HepG2 (cell line): ENCODE measurements at regions not wholly inside any gene's neighbourhood (a gene's known extent, or its start where the extent isn't known, plus 50 kb on each side); places are given as distances from the start of the nearest gene placed in this dataset.

ENCODE experiments used
- FIP1L1 ChIP-seq: fragments of 200-400 bp; formaldehyde crosslinking; IDR thresholded peaks from 2 replicates; pipeline ENCODE4 v1.6.1; 2018; ENCODE audit warnings: low read depth, mild to moderate bottlenecking, low read length, moderate library complexity, borderline replicate concordance; ENCODE audit not compliant: insufficient read depth
- MED8 ChIP-seq: sonication (generic); formaldehyde crosslinking; IDR thresholded peaks from 2 replicates; pipeline ENCODE4 v1.8.1; 2023; ENCODE audit warnings: mild to moderate bottlenecking, missing genetic modification reagents; ENCODE audit not compliant: insufficient replicate concordance
- REPIN1 ChIP-seq: sonication (generic); formaldehyde crosslinking; IDR thresholded peaks from 2 replicates; pipeline ENCODE4 v1.8.0; 2022; ENCODE audit warnings: missing genetic modification reagents, low read depth, mild to moderate bottlenecking, borderline replicate concordance
- RNF2 ChIP-seq: fragments of 450-650 bp; conservative IDR thresholded peaks from 2 replicates; pipeline ENCODE4 v1.6.1; 2016; ENCODE audit warnings: low read depth
- TCF12 ChIP-seq, 2 experiments: fragments of 450-650 bp in 1 of 2; sonication (generic) in 1 of 2; formaldehyde crosslinking in 1 of 2; IDR thresholded peaks; 2 replicates each; pipeline versions ENCODE4 v1.6.1 to v1.8.0; 2017 to 2022; ENCODE audit warnings: antibody characterized with exemption in 1 of 2, mild to moderate bottlenecking in 1 of 2, missing genetic modification reagents in 1 of 2, moderate library complexity in 1 of 2
- ZNF101 ChIP-seq: sonication (generic); formaldehyde crosslinking; IDR thresholded peaks from 2 replicates; pipeline ENCODE4 v1.4.0; 2020; ENCODE audit warnings: mild to moderate bottlenecking, low read depth, missing genetic modification reagents, borderline replicate concordance
- ZNF235 ChIP-seq: sonication (generic); formaldehyde crosslinking; IDR thresholded peaks from 2 replicates; pipeline ENCODE4 v1.8.1; 2023; ENCODE audit warnings: mild to moderate bottlenecking, missing genetic modification reagents, borderline replicate concordance
- ZNF670 ChIP-seq: sonication (generic); formaldehyde crosslinking; IDR thresholded peaks from 2 replicates; pipeline ENCODE4 v1.8.0; 2022; ENCODE audit warnings: mild to moderate bottlenecking, missing genetic modification reagents, borderline replicate concordance
- ZNF883 ChIP-seq: sonication (generic); formaldehyde crosslinking; IDR thresholded peaks from 2 replicates; pipeline ENCODE4 v1.5.1; 2020; ENCODE audit warnings: mild to moderate bottlenecking, missing genetic modification reagents; ENCODE audit errors: not compliant biosample characterization
- TF ChIP-seq, protein P1 (sequence below): sonication (generic); formaldehyde crosslinking; IDR thresholded peaks from one replicate; pipeline ENCODE4 v1.5.1; 2020; ENCODE audit warnings: mild to moderate bottlenecking, missing genetic modification reagents; ENCODE audit errors: not compliant biosample characterization
- TF ChIP-seq, protein P2 (sequence below): sonication (generic); formaldehyde crosslinking; IDR thresholded peaks from 2 replicates; pipeline ENCODE4 v1.5.0; 2020; ENCODE audit warnings: mild to moderate bottlenecking, missing genetic modification reagents, moderate library complexity

DNA sequence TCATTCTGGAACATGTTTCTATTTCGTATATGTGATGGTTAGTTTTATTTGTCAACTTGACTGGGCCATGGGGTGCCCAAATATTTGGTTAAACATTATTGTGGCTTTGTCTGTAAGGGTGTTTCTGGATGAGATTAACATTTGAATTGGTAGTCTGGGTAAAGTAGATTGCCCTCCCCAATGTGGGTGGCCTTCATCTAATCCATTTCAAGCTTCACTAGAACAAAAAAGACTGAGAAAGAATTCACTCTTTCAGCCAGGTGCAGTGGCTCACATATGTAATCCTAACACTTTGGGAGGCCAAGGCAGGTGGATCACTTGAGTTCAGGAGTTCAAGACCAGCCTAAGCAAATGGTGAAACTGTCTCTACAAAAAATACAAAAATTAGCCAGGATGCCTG, 55.7 kb upstream of the TANC1 start:
- TF ChIP-seq RNF2 (no peak), ZNF235 (CRISPR knock-in tag) (no peak), TCF12 (IDR thresholded peaks at IDR 0.05) (no peak), TCF12 (CRISPR knock-in tag; IDR thresholded peaks at IDR 0.05) (no peak), FIP1L1 (no peak), ZNF883 (CRISPR knock-in tag) (no peak), ZNF101 (no peak), MED8 (no peak), ZNF670 (no peak), REPIN1 (CRISPR knock-in tag) (no peak)
- TF ChIP-seq, protein P1, sequence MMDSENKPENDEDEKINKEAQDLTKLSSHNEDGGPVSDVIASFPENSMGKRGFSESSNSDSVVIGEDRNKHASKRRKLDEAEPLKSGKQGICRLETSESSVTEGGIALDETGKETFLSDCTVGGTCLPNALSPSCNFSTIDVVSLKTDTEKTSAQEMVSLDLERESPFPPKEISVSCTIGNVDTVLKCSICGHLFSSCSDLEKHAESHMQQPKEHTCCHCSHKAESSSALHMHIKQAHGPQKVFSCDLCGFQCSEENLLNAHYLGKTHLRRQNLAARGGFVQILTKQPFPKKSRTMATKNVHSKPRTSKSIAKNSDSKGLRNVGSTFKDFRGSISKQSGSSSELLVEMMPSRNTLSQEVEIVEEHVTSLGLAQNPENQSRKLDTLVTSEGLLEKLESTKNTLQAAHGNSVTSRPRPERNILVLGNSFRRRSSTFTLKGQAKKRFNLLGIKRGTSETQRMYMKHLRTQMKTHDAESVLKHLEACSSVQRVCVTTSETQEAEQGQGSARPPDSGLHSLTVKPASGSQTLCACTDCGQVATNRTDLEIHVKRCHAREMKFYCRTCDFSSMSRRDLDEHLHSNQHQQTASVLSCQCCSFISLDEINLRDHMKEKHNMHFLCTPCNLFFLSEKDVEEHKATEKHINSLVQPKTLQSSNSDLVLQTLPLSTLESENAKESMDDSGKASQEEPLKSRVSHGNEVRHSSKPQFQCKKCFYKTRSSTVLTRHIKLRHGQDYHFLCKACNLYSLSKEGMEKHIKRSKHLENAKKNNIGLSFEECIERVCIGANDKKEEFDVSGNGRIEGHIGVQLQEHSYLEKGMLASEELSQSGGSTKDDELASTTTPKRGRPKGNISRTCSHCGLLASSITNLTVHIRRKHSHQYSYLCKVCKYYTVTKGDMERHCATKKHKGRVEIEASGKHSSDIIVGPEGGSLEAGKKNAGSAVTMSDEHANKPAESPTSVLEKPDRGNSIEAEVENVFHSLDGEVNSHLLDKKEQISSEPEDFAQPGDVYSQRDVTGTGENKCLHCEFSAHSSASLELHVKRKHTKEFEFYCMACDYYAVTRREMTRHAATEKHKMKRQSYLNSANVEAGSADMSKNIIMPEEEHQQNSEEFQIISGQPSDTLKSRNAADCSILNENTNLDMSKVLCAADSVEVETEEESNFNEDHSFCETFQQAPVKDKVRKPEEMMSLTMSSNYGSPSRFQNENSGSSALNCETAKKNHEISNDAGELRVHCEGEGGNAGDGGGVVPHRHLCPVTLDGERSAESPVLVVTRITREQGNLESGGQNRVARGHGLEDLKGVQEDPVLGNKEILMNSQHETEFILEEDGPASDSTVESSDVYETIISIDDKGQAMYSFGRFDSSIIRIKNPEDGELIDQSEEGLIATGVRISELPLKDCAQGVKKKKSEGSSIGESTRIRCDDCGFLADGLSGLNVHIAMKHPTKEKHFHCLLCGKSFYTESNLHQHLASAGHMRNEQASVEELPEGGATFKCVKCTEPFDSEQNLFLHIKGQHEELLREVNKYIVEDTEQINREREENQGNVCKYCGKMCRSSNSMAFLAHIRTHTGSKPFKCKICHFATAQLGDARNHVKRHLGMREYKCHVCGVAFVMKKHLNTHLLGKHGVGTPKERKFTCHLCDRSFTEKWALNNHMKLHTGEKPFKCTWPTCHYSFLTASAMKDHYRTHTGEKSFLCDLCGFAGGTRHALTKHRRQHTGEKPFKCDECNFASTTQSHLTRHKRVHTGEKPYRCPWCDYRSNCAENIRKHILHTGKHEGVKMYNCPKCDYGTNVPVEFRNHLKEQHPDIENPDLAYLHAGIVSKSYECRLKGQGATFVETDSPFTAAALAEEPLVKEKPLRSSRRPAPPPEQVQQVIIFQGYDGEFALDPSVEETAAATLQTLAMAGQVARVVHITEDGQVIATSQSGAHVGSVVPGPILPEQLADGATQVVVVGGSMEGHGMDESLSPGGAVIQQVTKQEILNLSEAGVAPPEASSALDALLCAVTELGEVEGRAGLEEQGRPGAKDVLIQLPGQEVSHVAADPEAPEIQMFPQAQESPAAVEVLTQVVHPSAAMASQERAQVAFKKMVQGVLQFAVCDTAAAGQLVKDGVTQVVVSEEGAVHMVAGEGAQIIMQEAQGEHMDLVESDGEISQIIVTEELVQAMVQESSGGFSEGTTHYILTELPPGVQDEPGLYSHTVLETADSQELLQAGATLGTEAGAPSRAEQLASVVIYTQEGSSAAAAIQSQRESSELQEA (CRISPR knock-in tag) = no peak
- TF ChIP-seq, protein P2, sequence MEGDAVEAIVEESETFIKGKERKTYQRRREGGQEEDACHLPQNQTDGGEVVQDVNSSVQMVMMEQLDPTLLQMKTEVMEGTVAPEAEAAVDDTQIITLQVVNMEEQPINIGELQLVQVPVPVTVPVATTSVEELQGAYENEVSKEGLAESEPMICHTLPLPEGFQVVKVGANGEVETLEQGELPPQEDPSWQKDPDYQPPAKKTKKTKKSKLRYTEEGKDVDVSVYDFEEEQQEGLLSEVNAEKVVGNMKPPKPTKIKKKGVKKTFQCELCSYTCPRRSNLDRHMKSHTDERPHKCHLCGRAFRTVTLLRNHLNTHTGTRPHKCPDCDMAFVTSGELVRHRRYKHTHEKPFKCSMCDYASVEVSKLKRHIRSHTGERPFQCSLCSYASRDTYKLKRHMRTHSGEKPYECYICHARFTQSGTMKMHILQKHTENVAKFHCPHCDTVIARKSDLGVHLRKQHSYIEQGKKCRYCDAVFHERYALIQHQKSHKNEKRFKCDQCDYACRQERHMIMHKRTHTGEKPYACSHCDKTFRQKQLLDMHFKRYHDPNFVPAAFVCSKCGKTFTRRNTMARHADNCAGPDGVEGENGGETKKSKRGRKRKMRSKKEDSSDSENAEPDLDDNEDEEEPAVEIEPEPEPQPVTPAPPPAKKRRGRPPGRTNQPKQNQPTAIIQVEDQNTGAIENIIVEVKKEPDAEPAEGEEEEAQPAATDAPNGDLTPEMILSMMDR (CRISPR knock-in tag) = no peak
